Fibroblast of lung (primary cell): ENCODE measurements at regions not wholly inside any gene's neighbourhood (a gene's known extent, or its start where the extent isn't known, plus 50 kb on each side); places are given as distances from the start of the nearest gene placed in this dataset.
A peak's percentile ranks its signal among the peaks of the same experiment; 100 is the strongest.

Experiments
- DNase-seq, 2 donors: peaks; one replicate each; pipeline versions ENCODE4 v3.0.0 to v3.0.0-alpha.2; 2010; ENCODE audit warnings: low read depth in 2 of 2
- H2AFZ ChIP-seq: 2 replicates; pipeline ENCODE4 v1.5.1; 2012; ENCODE audit warnings: low read length, control low read depth, inconsistent platforms
- H3K27ac ChIP-seq: 2 replicates; pipeline ENCODE4 v1.5.1; 2011; ENCODE audit warnings: low read length, control low read depth; ENCODE audit not compliant: insufficient read depth
- H3K27me3 ChIP-seq: 2 replicates; pipeline ENCODE4 v1.5.1; 2011; ENCODE audit warnings: mild to moderate bottlenecking, low read length; ENCODE audit not compliant: control insufficient read depth, insufficient read depth
- H3K36me3 ChIP-seq: 2 replicates; pipeline ENCODE4 v1.5.1; 2011; ENCODE audit warnings: low read length; ENCODE audit not compliant: control insufficient read depth, insufficient read depth
- H3K4me1 ChIP-seq: 2 replicates; pipeline ENCODE4 v1.5.1; 2011; ENCODE audit warnings: low read length; ENCODE audit not compliant: control insufficient read depth, insufficient read depth; ENCODE audit errors: extremely low read depth
- H3K4me2 ChIP-seq: 2 replicates; pipeline ENCODE4 v1.5.1; 2011; ENCODE audit warnings: low read length, control low read depth; ENCODE audit not compliant: insufficient read depth; ENCODE audit errors: extremely low read depth
- H3K4me3 ChIP-seq, 4 experiments: fragments of 200-600 bp in 1 of 4; sonication (generic) in 1 of 4; replicated peaks in 1 of 4; 2 replicates each; pipeline ENCODE4 v1.5.1; 2011 to 2016; ENCODE audit warnings: low read length in 4 of 4, low read depth in 3 of 4, mild to moderate bottlenecking in 3 of 4, control low read depth in 2 of 4, inconsistent platforms in 1 of 4, mixed read lengths in 1 of 4; ENCODE audit not compliant: insufficient read depth in 1 of 4; ENCODE audit errors: control extremely low read depth in 1 of 4
- H3K79me2 ChIP-seq: 2 replicates; pipeline ENCODE4 v1.5.1; 2012; ENCODE audit warnings: mild to moderate bottlenecking, low read length, inconsistent platforms; ENCODE audit not compliant: control insufficient read depth, insufficient read depth
- H3K9ac ChIP-seq: 2 replicates; pipeline ENCODE4 v1.5.1; 2011; ENCODE audit warnings: mild to moderate bottlenecking, low read length, control low read depth; ENCODE audit not compliant: insufficient read depth
- H3K9me3 ChIP-seq: 2 replicates; pipeline ENCODE4 v1.5.1; 2012; ENCODE audit warnings: low read depth, low read length; ENCODE audit not compliant: control insufficient read depth, insufficient read depth
- H4K20me1 ChIP-seq: 2 replicates; pipeline ENCODE4 v1.5.1; 2011; ENCODE audit warnings: low read length; ENCODE audit not compliant: control insufficient read depth, insufficient read depth; ENCODE audit errors: extremely low read depth
- EZH2 ChIP-seq: IDR thresholded peaks from 2 replicates; pipeline ENCODE4 v1.5.1; 2012; ENCODE audit warnings: low read length, control low read depth, mild to moderate bottlenecking; ENCODE audit errors: missing control alignments
- TF ChIP-seq, protein P1 (sequence below), 2 donors: IDR thresholded peaks in 1 of 2; conservative IDR thresholded peaks in 1 of 2; 1 replicate in 1 of 2; 2 replicates in 1 of 2; pipeline ENCODE4 v1.5.1; 2011 to 2012; ENCODE audit warnings: low read length in 2 of 2, control low read depth in 1 of 2, inconsistent platforms in 1 of 2, low read depth in 1 of 2, mild to moderate bottlenecking in 1 of 2

DNA sequence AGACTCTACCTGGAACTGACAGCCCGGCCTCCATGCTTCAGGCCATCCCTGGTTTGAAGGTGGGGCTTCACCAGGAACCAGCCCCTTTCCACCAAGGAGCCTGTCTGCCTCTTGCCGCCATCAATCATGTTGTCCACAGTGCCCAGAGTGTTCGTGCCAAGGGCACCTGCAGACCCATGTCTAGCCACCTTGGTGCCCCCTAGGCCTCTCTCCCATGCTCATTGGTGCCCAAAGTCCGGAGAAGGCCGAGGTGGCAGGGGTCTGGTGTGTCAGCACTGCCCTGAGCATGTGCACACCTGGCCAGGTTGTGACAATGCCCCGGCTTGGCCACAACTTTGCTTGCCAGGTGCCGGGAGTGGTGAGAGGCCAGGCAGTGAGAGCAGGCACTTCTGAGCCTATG lies 114.8 kb downstream of the COPS8 start:
- H4K20me1 ChIP-seq: no peaks in the 10 kb centered on the region
- TF ChIP-seq, protein P1, sequence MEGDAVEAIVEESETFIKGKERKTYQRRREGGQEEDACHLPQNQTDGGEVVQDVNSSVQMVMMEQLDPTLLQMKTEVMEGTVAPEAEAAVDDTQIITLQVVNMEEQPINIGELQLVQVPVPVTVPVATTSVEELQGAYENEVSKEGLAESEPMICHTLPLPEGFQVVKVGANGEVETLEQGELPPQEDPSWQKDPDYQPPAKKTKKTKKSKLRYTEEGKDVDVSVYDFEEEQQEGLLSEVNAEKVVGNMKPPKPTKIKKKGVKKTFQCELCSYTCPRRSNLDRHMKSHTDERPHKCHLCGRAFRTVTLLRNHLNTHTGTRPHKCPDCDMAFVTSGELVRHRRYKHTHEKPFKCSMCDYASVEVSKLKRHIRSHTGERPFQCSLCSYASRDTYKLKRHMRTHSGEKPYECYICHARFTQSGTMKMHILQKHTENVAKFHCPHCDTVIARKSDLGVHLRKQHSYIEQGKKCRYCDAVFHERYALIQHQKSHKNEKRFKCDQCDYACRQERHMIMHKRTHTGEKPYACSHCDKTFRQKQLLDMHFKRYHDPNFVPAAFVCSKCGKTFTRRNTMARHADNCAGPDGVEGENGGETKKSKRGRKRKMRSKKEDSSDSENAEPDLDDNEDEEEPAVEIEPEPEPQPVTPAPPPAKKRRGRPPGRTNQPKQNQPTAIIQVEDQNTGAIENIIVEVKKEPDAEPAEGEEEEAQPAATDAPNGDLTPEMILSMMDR (conservative IDR thresholded peaks at IDR 0.05 in 1 of 2, IDR thresholded peaks at IDR 0.05 in 1 of 2; ENCODE audit: low read depth in 1 of 2, low read length in 2 of 2): no peak
- no peak for TF ChIP-seq EZH2
- H3K4me2 ChIP-seq: no peak overlapping the region
- no peak for DNase-seq
- H3K9me3 ChIP-seq: no peaks in the 10 kb centered on the region
- no peaks in the 10 kb centered on the region for H3K27me3 ChIP-seq
- no peak overlapping the region for H2AFZ ChIP-seq
- H3K4me3 ChIP-seq: no peak overlapping the region
- no peaks in the 10 kb centered on the region for H3K79me2 ChIP-seq
- no peaks in the 10 kb centered on the region for H3K36me3 ChIP-seq
- H3K9ac ChIP-seq: no peak overlapping the region
- H3K4me1 ChIP-seq: peaks cover 54% of the 10 kb centered on the region
- peak overlapping the region; percentile 65 for H3K27ac ChIP-seq

DNA sequence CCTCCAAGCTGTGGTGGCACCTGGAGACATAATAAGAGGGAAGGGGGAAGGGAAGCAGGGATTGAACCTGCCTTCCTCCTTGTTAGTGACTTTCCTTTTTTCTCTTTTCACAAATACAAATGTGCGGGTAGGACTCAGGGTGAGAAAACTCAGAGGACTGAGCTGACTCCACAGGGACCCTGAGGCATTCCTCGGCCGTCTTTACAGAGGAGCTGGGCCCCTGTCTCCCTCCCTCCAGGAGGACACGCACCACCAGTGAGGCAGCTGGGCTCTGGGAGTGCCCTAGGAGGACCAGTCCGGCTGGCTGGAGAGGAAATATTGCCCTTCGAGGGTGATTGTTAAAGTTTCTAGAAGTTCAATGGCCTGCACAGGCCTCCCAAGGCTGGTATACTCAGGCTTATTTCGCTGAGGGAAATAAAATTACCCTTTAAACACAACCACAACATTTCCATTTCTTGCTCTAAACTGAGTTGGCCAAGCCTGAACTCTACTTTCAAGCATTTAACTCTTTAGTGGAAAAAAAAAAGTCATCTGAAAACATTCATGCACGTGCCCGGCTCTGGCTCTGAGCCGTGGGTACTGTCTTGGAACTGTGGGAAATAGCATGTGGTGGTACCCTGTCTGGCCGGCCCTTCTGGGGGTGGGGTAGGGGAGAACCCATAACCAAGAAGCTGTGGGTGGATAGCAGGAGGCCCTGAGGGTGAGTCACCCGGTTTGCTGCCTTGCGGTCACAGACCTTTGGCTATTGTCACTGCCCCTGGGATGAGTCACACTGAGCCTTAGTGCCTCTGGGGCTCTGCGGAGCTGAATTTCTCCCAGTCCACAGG lies 116.0 kb downstream of the COPS8 start:
- Histone ChIP-seq H3K4me2 (no peak overlapping the region), H3K9me3 (no peaks in the 10 kb centered on the region), H3K36me3 (no peaks in the 10 kb centered on the region), H3K9ac (no peak overlapping the region), H3K27me3 (no peaks in the 10 kb centered on the region), H2AFZ (no peak overlapping the region), H3K4me3 (no peak overlapping the region), H3K79me2 (no peaks in the 10 kb centered on the region), H3K4me1 (peaks cover 50% of the 10 kb centered on the region), H3K27ac (peak overlapping the region; percentile 67), H4K20me1 (no peaks in the 10 kb centered on the region)
- DNase-seq: peak; percentile 96 to 99
- no peak for TF ChIP-seq EZH2
- TF ChIP-seq, protein P1 (conservative IDR thresholded peaks at IDR 0.05 in 1 of 2, IDR thresholded peaks at IDR 0.05 in 1 of 2; ENCODE audit: low read depth in 1 of 2, low read length in 2 of 2): no peak

DNA sequence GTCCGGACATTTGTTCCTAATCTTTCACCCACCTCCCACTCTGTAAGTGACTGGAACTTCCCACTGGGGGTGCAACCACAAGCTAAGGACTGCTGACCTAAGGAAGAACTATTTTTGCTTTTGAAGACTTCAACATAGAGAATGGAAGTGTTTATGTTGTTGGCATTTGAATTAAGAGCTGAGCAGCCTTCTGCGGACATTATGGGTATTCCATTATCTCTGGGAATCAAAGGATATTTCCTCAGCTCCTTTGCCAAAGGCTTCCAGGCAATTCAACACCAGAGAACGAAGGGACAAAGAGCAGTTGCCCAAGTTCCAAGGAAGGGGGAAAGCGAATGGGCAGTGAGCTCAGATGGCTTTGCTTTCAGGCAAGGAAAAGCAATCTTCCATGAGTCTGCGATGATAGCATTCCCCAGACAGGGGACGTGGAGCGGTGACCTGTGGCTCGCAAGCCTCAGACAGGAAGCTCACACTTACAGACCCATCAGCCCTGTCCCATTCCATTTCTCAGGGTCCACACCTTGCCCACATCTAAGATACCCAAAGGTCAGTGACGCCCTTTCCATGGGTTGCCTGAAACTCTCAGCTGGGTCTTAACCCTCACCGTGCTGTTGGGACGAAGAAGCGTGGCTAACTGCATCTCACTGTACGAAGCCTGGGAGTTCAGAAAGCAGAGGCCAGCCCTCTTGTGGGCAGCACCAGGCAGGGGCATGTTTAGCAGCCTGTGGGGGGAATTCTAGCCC lies 116.8 kb downstream of the COPS8 start:
- H3K79me2 ChIP-seq: no peaks in the 10 kb centered on the region
- H4K20me1 ChIP-seq: no peaks in the 10 kb centered on the region
- H2AFZ ChIP-seq: no peak overlapping the region
- H3K4me1 ChIP-seq: peaks cover 45% of the 10 kb centered on the region
- H3K4me3 ChIP-seq: no peak overlapping the region
- DNase-seq: no peak
- H3K4me2 ChIP-seq: no peak overlapping the region
- no peaks in the 10 kb centered on the region for H3K27me3 ChIP-seq
- TF ChIP-seq, protein P1 (conservative IDR thresholded peaks at IDR 0.05 in 1 of 2, IDR thresholded peaks at IDR 0.05 in 1 of 2; ENCODE audit: low read depth in 1 of 2, low read length in 2 of 2): no peak
- no peak for TF ChIP-seq EZH2
- H3K9me3 ChIP-seq: no peaks in the 10 kb centered on the region
- no peaks in the 10 kb centered on the region for H3K36me3 ChIP-seq
- peak overlapping the region; percentile 67 for H3K27ac ChIP-seq
- H3K9ac ChIP-seq: no peak overlapping the region
